NCI-H510A treated with DMSO at 0.1 percent for 48 hours (cell line): ENCODE measurements at regions not wholly inside any gene's neighbourhood (a gene's known extent, or its start where the extent isn't known, plus 50 kb on each side); places are given as distances from the start of the nearest gene placed in this dataset.
"Not testable (repeated sequence)": the region's sequence is repeated elsewhere in the genome, so short reads cannot be mapped to it uniquely, and the experiment has no call there.

Source experiments
- DNase-seq: peaks from one replicate; lab custom pipeline; 2025; lab: John Stamatoyannopoulos, UW

DNA sequence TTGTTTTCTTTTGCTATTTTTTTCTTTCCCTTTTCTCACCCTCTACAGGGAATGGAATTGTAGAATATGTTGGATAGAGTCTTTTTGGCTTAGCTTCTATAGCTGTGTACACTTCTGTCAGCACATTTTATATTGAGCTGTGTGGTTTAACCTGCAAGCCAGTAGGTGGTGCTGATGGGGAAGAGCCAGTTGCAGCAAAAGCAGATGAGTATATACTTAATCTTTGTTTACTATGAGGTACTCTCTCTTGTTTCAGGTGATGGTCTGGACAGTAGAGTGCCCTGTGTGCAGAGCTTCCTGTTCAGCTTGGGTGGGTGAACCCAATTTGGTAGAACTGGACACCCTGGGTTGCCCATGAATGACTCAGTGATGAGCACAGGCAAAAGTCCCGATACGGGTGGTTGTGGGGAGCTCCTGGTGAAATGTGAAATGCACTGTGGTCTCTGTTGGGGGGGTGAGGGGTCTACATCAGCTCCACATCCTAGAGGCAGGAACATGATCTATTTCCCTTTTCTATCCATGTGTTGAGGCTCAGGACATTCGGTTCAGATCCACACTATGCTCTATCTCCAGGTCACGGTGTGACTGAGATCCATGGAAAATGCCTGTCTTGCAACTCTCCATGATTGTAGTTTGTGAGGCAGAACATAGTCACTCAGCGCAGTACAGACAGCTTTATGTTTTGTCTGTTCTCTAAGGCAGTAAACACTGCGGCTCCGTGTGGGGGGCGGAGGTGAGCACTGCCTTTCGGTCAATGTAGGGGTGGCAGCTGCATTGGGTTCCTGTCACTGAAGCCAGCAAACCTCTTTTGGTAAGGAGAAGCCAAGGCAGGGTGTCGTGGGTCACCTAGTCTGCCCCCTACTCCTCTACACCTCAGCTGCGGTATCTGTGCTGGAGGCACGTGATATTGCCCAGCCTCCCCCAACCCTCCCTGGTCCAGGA lies 353.2 kb downstream of the PRR16 start:
- DNase-seq: peak; percentile 7

GRCh38 chr5:120818128-120818527 lies 354.0 kb downstream of the PRR16 start:
- no peak for DNase-seq

GRCh38 chr5:120823328-120823727 lies 359.2 kb downstream of the PRR16 start:
- no peak for DNase-seq

- DNase-seq: not testable (repeated sequence)
Observed at GRCh38 chr5:120831646-120832045, 367.5 kb downstream of the PRR16 start.

DNA sequence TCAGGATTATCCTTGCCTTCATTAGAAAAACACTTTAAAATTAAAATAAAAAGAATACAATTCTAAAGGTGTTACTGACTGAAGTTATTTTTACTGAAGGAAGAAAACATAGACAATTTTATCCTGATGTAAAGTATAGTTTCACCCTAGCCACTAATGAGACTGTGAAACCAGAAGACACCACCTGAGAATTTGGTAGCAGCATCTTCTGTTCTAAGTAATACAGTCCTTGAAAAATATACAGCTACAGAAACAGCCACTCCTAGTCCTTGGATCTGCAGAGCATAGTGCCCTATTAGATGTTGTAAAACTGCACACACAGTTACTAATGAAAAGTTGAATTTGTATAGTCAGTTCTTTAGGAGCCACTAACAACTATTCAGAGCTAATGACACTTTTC lies 377.7 kb downstream of the PRR16 start:
- no peak for DNase-seq

DNA sequence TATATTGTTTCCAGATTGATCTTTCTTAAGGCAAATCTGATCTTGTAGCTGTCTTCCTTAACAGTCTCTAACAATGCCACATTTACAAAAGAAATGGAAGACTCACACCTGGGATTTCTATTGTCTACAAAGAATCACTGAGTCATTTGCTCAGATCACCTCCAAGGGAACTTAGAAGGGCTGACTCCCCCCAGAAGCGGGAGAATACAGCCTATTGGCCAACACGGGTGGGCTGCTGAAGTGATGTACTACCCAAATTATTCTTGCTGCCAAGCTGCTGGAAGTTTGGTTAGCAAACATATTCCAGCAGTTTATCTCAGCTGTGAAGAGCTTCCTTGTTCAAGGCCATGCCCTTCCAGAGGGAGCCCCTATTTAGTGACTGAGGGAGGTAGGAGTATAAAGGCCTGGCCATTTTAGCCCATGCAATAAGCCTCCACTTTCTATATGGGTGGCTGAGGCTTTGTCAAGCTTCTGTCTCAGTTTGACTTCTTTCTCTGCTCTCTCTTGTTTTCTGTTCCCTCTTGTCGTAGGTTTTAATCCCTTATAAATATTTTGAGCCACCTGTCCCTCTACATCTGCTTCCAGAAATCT lies 379.4 kb downstream of the PRR16 start:
- DNase-seq: no peak

DNA sequence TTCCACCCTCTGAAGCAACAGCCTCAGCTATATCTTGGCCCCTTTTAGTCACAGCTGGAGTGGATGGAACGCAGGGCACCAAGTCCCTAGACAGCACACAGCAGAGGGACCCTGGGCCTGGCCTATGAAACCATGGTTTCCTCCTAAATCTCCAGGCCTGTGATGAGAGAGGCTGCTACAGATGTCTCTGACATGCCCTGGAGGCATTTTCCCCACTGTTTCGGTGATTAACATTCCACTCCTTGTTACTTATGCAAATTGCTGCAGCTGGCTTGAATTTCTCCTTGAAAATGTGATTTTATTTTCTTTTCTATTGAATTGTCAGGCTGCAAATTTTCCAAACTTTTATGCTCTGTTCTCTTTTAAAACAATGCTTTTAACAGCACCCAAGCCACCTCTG lies 384.8 kb downstream of the PRR16 start:
- no peak for DNase-seq

GRCh38 chr5:120852222-120852860 lies 388.2 kb downstream of the PRR16 start:
- no peak for DNase-seq

- no peak for DNase-seq
Observed at GRCh38 chr5:120866997-120867396, 402.9 kb downstream of the PRR16 start.

DNA sequence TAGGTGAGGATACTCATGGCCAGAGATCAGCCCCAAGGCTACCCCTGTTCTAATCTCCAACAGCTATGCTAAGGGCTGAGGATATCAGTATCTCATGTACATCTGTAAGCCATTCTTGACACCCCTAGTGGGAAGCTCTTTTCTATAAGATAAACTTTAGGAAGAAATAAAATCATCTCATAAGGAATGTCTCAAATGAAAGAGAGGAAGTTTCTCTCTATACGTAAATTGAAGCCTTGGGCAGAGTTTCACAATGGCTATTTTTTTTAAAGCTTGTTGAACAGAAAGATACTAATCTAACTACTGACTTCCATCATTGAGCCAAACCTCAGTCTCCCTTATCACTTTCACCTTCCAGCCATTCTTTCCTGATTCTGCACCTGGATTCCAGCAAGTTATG lies 405.7 kb downstream of the PRR16 start:
- DNase-seq: no peak

GRCh38 chr5:120872297-120872696 lies 408.2 kb downstream of the PRR16 start:
- no peak for DNase-seq

- no peak for DNase-seq
Observed at GRCh38 chr5:120873083-120873482, 409.0 kb downstream of the PRR16 start.

DNA sequence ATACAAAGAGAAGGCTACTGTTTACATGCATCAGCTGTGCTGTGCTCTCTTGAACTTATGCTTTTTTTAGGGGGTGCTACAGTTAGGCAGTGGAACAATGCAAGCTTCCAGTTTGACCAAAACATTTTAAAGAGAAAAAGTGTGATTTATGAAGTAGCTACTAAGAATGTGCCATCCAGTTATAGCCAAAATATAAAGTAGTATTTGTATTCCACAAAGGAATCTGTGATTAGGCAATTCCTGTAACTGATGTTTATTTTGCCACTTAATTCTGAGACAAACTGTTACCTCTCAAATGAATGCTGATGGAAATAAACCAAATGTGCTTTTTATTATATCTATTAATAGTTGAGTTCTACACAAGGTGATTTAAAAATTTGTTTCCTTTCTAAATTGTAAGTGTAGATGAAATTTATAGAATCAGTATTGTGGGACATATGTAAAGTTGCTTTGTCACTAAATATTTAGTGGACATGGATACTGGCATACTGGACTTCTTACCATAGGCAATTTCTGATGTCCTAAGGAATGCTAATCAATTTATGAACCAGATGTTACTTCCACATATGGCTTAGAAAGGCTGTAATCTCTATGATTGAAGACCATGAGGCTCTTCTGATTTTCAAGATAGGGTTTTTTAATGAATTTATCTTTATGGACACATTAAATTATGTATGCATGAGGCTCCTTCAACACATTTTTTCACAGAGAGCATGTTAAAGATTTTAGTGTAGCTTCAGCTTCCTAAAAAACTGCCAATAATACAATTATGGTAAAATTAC lies 410.2 kb downstream of the PRR16 start:
- DNase-seq: no peak

DNA sequence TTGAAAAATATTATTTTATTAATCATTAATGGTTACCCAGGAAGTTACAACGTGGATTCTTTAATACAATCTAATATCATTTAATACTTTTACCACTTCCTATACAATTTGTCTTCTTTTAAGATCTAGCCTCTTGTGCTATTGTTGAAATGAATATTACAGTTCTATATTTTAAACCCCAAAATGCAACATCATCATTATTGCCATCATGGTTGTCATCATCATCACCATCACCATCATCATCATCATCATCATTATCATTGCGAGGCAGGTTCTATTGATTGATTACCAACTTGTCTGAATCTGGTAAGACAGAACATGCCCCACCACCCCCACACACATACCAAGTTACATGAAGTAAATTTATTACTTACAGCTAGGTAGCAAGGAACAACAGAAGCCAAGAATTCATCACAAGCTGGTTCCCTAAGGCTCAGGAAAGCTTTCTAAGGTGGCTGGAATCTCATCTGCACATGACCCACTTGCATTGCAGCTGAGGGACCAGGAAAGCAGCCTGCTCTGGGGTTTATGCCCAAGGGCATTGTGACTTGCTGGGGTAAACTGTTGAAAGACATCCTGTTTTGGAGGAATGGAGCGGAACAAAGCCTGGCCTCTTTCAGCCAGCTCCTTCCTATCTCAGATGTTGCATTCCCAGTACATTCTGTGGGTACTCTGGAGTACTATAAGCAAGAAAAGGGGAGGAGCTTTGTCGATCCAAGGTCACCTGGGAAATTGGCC lies 418.1 kb downstream of the PRR16 start:
- DNase-seq: no peak

- no peak for DNase-seq
Observed at GRCh38 chr5:120886351-120886860, 422.3 kb downstream of the PRR16 start.

DNA sequence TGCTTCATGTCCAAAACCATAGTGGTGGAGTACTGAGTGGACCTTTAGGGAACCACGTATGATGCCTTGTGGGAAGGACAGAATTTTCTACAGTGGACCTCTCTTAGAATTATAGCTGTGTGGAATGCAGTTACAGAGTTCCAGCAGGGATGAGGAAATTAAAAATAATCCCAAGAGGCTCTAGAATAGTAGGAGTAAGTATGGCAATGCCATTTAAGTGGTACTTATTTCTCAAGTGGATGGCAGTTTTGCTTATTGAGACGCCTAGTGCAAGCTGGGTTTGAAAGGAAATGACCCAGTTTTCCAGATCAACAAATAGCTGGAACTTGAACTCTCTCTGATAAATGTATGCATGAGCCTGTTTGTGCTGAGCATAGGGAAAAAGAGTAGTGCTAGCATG lies 431.6 kb downstream of the PRR16 start:
- DNase-seq: peak; percentile 11

GRCh38 chr5:120901199-120901598 lies 437.1 kb downstream of the PRR16 start:
- no peak for DNase-seq

GRCh38 chr5:120907953-120908352 lies 443.9 kb downstream of the PRR16 start:
- DNase-seq: no peak

DNA sequence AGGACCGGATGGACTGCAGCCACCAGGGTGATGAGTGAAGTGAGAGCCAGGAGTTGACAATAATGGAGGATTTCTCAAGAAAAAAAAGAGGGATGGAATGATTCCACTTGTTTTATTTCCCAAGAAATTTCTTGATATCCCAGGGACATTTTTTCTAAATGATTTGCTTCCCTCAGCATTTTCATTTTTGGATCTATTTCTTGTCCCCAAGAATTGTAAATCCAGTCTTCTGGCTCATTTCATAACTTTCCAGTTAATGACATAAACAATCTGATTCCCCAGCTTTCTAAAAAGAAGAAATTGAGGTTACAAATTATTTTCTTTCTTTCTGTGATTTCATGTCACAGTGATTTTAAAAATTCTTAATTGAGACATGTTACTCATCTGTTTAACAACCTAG lies 446.5 kb downstream of the PRR16 start:
- no peak for DNase-seq

- no peak for DNase-seq
Observed at GRCh38 chr5:120913396-120913795, 449.3 kb downstream of the PRR16 start.

DNA sequence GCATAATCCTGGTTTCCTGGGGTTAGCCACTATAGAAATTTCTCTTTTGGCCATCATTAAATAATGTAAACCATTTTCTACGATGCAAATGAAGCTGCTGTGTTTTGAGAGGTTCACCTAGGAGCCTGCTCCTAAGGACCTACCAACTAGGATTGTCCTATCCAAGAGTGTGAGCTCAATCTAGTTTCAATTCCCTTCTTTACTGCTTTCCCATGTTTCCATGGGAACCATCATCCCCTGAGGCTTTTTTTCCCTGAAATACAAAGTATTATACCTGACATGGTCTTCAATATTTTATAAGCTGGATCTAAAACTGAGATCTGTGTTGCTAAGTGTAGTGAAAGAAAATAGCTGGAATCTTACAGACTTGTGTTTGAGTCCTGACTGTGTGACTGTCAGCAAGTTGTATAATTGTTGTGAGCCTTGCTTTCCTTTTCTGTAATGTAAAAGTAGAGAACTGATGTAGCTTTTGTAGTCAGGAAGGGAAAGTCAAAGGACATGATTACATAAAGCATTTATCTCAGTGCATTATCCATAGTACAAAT lies 453.2 kb downstream of the PRR16 start:
- DNase-seq: no peak
